Left lung (tissue), 4 donors: ENCODE measurements at regions not wholly inside any gene's neighbourhood (a gene's known extent, or its start where the extent isn't known, plus 50 kb on each side); places are given as distances from the start of the nearest gene placed in this dataset.

ENCODE experiments used
- ATAC-seq: fragments of 200-7000 bp; cut with Tn5 transposase; one replicate; pipeline ENCODE4 v1.9.1; 2020; ENCODE audit warnings: moderate library complexity
- DNase-seq, 4 donors: peaks; one replicate each; pipeline ENCODE4 v3.0.0-alpha.2; 2013 to 2020
- H3K27ac ChIP-seq, 2 donors: fragments of 200-600 bp; sonication (generic) in 1 of 2; one replicate each; pipeline versions ENCODE4 v1.5.0 to v1.8.0; 2020 to 2021
- H3K27me3 ChIP-seq, 2 donors: fragments of 200-600 bp; sonication (generic) in 1 of 2; one replicate each; pipeline versions ENCODE4 v1.5.0 to v1.8.0; 2020 to 2021
- H3K36me3 ChIP-seq, 2 donors: fragments of 200-600 bp; sonication (generic) in 1 of 2; one replicate each; pipeline versions ENCODE4 v1.5.0 to v1.8.0; 2020 to 2021
- H3K4me1 ChIP-seq, 2 donors: fragments of 200-600 bp; one replicate each; pipeline ENCODE4 v1.8.0; 2021
- H3K4me3 ChIP-seq, 2 donors: fragments of 200-600 bp; sonication (generic) in 1 of 2; one replicate each; pipeline versions ENCODE4 v1.5.0 to v1.8.0; 2020 to 2021; ENCODE audit warnings: mild to moderate bottlenecking in 1 of 2
- H3K9me3 ChIP-seq, 2 donors: fragments of 200-600 bp; sonication (generic) in 1 of 2; one replicate each; pipeline versions ENCODE4 v1.5.0 to v1.8.0; 2020 to 2021
- intact Hi-C, 2 donors: fragments of 100-400 bp; cut with DNase I; formaldehyde crosslinking; loops; one replicate each; pipeline versions ENCODE4 v1.11.2 to v1.14.2; 2022
- TF ChIP-seq, protein P1 (sequence below), 2 donors: fragments of 200-600 bp; sonication (generic) in 1 of 2; IDR thresholded peaks; one replicate each; pipeline versions ENCODE4 v1.5.0 to v1.8.0; 2021; ENCODE audit warnings: antibody characterized with exemption in 2 of 2
- donor health status: DM: no; HTN: yes; CAD: no.
- donor health status: DM: no; HTN: no; CAD: no.

DNA sequence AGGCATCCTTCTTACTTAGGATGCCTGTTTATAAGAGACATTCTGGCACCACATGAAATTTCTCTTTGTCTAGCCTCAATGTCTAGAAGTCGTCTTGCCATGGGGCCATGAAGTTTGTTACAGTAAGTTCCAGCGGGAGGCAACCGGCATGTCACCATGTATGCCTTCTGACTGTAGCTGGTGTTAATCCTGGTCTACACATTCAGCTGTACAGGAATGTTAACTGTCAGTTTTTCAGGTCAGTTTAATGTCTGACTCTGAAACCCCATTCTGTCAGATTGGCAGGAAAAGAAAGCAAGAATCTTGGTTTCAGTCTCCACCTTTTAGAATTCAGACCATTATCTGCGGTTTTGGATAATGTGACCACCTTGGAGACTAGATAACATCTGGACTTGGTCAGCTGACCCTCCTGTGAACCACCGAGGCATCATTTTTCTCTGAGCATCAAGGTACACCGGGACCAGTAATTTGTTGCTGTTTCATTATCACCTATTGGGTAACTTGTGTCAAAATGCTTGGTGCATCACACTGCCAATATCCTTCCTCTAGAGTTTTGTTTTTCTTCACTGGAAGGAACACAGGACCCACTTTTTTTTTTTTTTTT, 228.7 kb downstream of the DOK5 start:
- intact Hi-C loops, result no loop called here
- TF ChIP-seq, protein P1, sequence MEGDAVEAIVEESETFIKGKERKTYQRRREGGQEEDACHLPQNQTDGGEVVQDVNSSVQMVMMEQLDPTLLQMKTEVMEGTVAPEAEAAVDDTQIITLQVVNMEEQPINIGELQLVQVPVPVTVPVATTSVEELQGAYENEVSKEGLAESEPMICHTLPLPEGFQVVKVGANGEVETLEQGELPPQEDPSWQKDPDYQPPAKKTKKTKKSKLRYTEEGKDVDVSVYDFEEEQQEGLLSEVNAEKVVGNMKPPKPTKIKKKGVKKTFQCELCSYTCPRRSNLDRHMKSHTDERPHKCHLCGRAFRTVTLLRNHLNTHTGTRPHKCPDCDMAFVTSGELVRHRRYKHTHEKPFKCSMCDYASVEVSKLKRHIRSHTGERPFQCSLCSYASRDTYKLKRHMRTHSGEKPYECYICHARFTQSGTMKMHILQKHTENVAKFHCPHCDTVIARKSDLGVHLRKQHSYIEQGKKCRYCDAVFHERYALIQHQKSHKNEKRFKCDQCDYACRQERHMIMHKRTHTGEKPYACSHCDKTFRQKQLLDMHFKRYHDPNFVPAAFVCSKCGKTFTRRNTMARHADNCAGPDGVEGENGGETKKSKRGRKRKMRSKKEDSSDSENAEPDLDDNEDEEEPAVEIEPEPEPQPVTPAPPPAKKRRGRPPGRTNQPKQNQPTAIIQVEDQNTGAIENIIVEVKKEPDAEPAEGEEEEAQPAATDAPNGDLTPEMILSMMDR (IDR thresholded peaks at IDR 0.05), result no peak
- H3K9me3 ChIP-seq, result no peaks in the 10 kb centered on the region
- H3K27ac ChIP-seq, result no peak overlapping the region
- no peaks in the 10 kb centered on the region for H3K27me3 ChIP-seq
- ATAC-seq (no peak), DNase-seq (no peak)
- no peaks in the 10 kb centered on the region for H3K36me3 ChIP-seq
- H3K4me3 ChIP-seq, result no peak overlapping the region
- H3K4me1 ChIP-seq, result no peaks in the 10 kb centered on the region
